ENCODE measurements at regions not wholly inside any gene's neighbourhood (a gene's known extent, or its start where the extent isn't known, plus 50 kb on each side); places are given as distances from the start of the nearest gene placed in this dataset.

DNA sequence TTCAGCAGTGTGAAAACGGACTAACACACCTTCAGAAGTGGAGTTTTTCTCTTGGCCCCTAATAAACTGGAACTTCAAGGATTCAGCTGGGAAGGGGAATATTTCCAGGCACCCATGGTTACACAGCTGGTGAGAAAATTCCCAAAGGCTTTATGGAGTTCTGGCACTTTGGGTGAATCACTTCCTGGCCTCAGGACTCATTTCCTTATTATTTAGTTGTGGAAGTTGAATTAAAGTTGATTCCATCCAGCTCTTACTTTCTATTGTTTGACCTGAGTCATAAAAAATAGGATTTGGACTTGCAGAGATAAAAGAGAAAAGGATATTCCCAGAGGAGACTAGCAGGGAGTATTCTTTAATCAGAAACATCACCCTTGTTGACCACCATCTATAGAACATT is 882.1 kb downstream of the UQCRFS1 start:
- DNase-seq (ENCODE audit: low read depth): no peak
- H3K4me3 ChIP-seq (ENCODE audit: low read length): no peak overlapping the region
- TF ChIP-seq, protein P1, sequence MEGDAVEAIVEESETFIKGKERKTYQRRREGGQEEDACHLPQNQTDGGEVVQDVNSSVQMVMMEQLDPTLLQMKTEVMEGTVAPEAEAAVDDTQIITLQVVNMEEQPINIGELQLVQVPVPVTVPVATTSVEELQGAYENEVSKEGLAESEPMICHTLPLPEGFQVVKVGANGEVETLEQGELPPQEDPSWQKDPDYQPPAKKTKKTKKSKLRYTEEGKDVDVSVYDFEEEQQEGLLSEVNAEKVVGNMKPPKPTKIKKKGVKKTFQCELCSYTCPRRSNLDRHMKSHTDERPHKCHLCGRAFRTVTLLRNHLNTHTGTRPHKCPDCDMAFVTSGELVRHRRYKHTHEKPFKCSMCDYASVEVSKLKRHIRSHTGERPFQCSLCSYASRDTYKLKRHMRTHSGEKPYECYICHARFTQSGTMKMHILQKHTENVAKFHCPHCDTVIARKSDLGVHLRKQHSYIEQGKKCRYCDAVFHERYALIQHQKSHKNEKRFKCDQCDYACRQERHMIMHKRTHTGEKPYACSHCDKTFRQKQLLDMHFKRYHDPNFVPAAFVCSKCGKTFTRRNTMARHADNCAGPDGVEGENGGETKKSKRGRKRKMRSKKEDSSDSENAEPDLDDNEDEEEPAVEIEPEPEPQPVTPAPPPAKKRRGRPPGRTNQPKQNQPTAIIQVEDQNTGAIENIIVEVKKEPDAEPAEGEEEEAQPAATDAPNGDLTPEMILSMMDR (IDR thresholded peaks at IDR 0.05; ENCODE audit: insufficient read depth, low read depth, low read length, missing control alignments): no peak

- no peak overlapping the region for H3K4me3 ChIP-seq (ENCODE audit: low read length)
- TF ChIP-seq, protein P1 (IDR thresholded peaks at IDR 0.05; ENCODE audit: insufficient read depth, low read depth, low read length, missing control alignments): no peak
- DNase-seq (ENCODE audit: low read depth): no peak
These were observed 883.5 kb downstream of the UQCRFS1 start for GRCh38 chr19:28329429-28329828.

- DNase-seq (ENCODE audit: low read depth): no peak
- H3K4me3 ChIP-seq (ENCODE audit: low read length): no peak overlapping the region
- TF ChIP-seq, protein P1 (IDR thresholded peaks at IDR 0.05; ENCODE audit: insufficient read depth, low read depth, low read length, missing control alignments): no peak
These were observed 885.0 kb downstream of the UQCRFS1 start for GRCh38 chr19:28327905-28328304.

DNA sequence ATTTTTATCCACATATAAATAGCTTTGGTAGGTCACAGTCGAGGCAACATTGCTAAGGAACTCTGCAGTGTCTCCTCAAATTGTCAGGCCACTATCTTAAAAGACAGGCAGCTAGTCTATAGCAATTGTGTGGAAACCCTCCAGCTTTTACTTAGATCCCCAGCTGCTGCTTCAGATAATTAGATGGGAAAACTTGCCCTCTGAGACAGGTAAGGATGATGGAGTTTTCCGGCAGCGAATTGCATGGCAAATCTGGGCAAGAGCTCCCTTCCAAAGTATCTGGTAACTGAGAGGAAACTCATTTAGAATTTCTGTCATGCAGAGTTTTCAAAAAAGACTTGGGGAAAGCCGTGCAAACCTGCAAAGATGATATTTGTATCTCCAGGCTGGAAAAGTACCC is 886.2 kb downstream of the UQCRFS1 start:
- DNase-seq (ENCODE audit: low read depth): no peak
- TF ChIP-seq, protein P1 (IDR thresholded peaks at IDR 0.05; ENCODE audit: insufficient read depth, low read depth, low read length, missing control alignments): no peak
- no peak overlapping the region for H3K4me3 ChIP-seq (ENCODE audit: low read length)

- TF ChIP-seq, protein P1 (IDR thresholded peaks at IDR 0.05; ENCODE audit: insufficient read depth, low read depth, low read length, missing control alignments): no peak
- no peak overlapping the region for H3K4me3 ChIP-seq (ENCODE audit: low read length)
- DNase-seq (ENCODE audit: low read depth): no peak
These were observed 888.5 kb downstream of the UQCRFS1 start for GRCh38 chr19:28324275-28325060.

GRCh38 chr19:28322945-28323344 is 890.0 kb downstream of the UQCRFS1 start:
- DNase-seq (ENCODE audit: low read depth): no peak
- TF ChIP-seq, protein P1 (IDR thresholded peaks at IDR 0.05; ENCODE audit: insufficient read depth, low read depth, low read length, missing control alignments): no peak
- H3K4me3 ChIP-seq (ENCODE audit: low read length): no peak overlapping the region

DNA sequence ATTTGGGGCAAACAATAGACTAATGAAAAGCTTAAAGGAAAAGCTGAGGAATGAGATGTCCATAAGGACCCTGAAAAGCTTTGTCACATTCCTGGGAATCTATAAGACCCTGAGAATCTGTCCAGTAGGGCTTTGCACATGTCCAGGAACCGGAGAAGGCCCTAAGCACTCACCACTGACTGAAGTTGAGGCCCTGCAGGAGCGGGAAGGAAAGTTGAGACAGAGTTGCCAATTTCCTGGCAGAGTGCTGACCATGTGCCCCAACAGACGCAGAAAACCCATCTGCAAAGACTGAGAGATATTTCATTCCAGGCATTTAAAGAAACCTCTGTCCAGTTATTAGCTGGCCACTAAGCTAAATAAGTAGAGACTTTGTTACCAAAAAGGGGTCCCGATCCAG is 890.5 kb downstream of the UQCRFS1 start:
- TF ChIP-seq, protein P1 (IDR thresholded peaks at IDR 0.05; ENCODE audit: insufficient read depth, low read depth, low read length, missing control alignments): no peak
- H3K4me3 ChIP-seq (ENCODE audit: low read length): no peak overlapping the region
- DNase-seq (ENCODE audit: low read depth): no peak

All from epithelial cell of esophagus (primary cell).